ENCODE measurements at regions not wholly inside any gene's neighbourhood (a gene's known extent, or its start where the extent isn't known, plus 50 kb on each side); places are given as distances from the start of the nearest gene placed in this dataset.

DNA sequence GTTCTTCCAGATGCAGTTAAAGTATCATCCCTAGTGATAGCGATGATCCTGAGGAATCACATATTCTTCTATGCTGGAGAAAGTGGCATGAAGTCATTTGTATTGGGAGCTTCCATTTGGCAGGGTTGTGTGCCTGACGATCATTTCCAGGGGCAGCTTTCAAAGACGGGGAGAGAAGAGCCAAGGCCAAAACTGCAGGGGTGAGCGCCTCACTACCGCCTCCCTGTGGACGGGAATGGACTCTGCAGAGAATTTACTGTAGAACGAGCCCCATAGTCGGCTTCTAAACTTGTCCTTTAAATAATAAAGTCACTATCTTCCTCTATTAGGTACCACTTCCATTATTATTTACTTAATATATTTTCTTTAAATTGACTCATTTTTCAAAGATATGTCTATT lies 555.9 kb upstream of the TMEM132C start:
- no peak overlapping the region for H3K27ac ChIP-seq
- TF ChIP-seq, protein P1, sequence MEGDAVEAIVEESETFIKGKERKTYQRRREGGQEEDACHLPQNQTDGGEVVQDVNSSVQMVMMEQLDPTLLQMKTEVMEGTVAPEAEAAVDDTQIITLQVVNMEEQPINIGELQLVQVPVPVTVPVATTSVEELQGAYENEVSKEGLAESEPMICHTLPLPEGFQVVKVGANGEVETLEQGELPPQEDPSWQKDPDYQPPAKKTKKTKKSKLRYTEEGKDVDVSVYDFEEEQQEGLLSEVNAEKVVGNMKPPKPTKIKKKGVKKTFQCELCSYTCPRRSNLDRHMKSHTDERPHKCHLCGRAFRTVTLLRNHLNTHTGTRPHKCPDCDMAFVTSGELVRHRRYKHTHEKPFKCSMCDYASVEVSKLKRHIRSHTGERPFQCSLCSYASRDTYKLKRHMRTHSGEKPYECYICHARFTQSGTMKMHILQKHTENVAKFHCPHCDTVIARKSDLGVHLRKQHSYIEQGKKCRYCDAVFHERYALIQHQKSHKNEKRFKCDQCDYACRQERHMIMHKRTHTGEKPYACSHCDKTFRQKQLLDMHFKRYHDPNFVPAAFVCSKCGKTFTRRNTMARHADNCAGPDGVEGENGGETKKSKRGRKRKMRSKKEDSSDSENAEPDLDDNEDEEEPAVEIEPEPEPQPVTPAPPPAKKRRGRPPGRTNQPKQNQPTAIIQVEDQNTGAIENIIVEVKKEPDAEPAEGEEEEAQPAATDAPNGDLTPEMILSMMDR (conservative IDR thresholded peaks at IDR 0.05; ENCODE audit: low read depth): no peak
- no peak for DNase-seq (ENCODE audit: low spot score)
- ChIA-PET POLR2A (ENCODE audit: low non-redundant PET) (no interaction called here), CTCF (interaction anchor here (0.6 kb wide), 1 partner anchor 602 kb away, joined by 3 read pairs; no protein-coding TSS in a partner anchor)

DNA sequence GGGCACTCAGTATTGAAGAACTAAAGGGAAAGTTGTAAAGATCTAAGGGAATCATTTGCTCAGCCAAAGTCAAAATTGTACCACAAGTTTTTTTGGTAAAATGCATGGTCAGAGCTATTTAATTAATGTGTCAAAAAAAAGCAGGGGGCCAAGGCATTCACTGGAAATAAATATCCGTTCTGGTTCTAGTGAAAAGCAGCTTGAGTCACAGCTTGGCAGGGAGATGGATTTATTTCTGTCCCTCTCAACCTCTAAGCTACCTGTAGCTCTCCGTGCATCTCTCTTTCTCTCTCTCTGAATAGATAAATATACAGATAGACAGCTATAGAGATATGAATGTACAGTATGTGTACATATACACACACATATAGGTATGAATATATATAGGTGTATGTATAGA lies 554.4 kb upstream of the TMEM132C start:
- no peak overlapping the region for H3K27ac ChIP-seq
- CTCF ChIA-PET: no interaction called here
- DNase-seq (ENCODE audit: low spot score): no peak
- POLR2A ChIA-PET (ENCODE audit: low non-redundant PET): no interaction called here
- TF ChIP-seq, protein P1 (conservative IDR thresholded peaks at IDR 0.05; ENCODE audit: low read depth): no peak

GRCh38 chr12:127716166-127716565 lies 550.8 kb upstream of the TMEM132C start:
- POLR2A ChIA-PET (ENCODE audit: low non-redundant PET): no interaction called here
- TF ChIP-seq, protein P1 (conservative IDR thresholded peaks at IDR 0.05; ENCODE audit: low read depth): no peak
- CTCF ChIA-PET: no interaction called here

DNA sequence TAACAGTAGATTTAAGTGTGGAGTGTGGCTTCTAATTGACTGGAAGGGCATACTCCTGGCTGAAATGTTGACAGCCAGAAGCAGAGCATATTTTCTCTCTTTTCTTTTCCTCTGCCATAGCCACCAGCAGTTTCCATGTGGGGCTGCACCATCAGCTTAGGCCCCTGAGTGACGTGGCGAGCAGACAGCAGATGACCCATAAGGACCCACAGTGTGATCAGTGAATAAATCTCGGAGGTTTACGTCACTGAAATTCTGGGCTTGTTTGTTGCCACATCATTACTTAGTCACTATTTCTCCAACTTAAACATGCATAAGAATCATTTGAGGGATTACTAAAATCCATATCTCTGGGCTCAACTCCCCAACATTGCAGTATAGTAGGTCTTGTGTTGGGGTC lies 549.7 kb upstream of the TMEM132C start:
- H3K27ac ChIP-seq: no peak overlapping the region
- TF ChIP-seq, protein P1 (conservative IDR thresholded peaks at IDR 0.05; ENCODE audit: low read depth): no peak
- CTCF ChIA-PET: no interaction called here
- POLR2A ChIA-PET (ENCODE audit: low non-redundant PET): no interaction called here
- no peak for DNase-seq (ENCODE audit: low spot score)

More at GRCh38 chr12:127716166-127716565, 550.8 kb upstream of the TMEM132C start:
- DNase-seq (ENCODE audit: low spot score): no peak
- H3K27ac ChIP-seq: no peak overlapping the region

DNA sequence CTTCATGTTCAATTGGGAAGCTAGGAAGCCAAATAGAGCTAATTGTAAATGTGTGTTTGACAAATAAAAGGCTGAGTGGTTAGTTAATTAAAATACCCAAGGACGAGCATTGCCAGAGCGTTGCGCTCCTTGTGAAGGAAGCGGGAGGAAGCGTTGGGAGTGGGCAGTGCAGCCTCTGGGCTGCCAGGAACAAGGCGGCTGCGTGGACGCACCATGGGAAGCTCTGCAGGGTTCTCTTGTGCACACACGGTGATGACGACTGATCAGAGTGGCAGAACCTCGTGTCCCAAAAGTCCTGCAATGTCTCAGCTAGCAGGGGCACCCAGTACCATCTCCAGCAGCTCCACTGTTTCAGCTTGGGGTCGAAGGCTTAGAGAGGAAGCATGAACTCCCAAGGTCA lies 546.6 kb upstream of the TMEM132C start:
- ChIA-PET CTCF (no interaction called here), POLR2A (ENCODE audit: low non-redundant PET) (no interaction called here)
- DNase-seq (ENCODE audit: low spot score): no peak
- TF ChIP-seq, protein P1 (conservative IDR thresholded peaks at IDR 0.05; ENCODE audit: low read depth): no peak
- no peak overlapping the region for H3K27ac ChIP-seq

- POLR2A ChIA-PET (ENCODE audit: low non-redundant PET): no interaction called here
- CTCF ChIA-PET: no interaction called here
- DNase-seq (ENCODE audit: low spot score): no peak
- TF ChIP-seq, protein P1 (conservative IDR thresholded peaks at IDR 0.05; ENCODE audit: low read depth): no peak
- no peak overlapping the region for H3K27ac ChIP-seq
Observed at GRCh38 chr12:127722611-127723010, 544.4 kb upstream of the TMEM132C start.

- H3K27ac ChIP-seq: no peak overlapping the region
- DNase-seq (ENCODE audit: low spot score): no peak
- ChIA-PET POLR2A (ENCODE audit: low non-redundant PET) (no interaction called here), CTCF (no interaction called here)
- TF ChIP-seq, protein P1 (conservative IDR thresholded peaks at IDR 0.05; ENCODE audit: low read depth): no peak
Observed at GRCh38 chr12:127723251-127723650, 543.7 kb upstream of the TMEM132C start.

Data from RWPE1 (cell line).